ENCODE measurements at regions not wholly inside any gene's neighbourhood (a gene's known extent, or its start where the extent isn't known, plus 50 kb on each side); places are given as distances from the start of the nearest gene placed in this dataset.

GRCh38 chr3:137131081-137131480 lies 173.3 kb downstream of the IL20RB start:
- no peak for TF ChIP-seq CTCF (conservative IDR thresholded peaks at IDR 0.05; ENCODE audit: low read length)
- TF ChIP-seq EZH2phosphoT487 (IDR thresholded peaks at IDR 0.05; ENCODE audit: borderline replicate concordance): no peak
